G401 (cell line): ENCODE measurements at regions not wholly inside any gene's neighbourhood (a gene's known extent, or its start where the extent isn't known, plus 50 kb on each side); places are given as distances from the start of the nearest gene placed in this dataset.

Experiments used
- DNase-seq: peaks from one replicate; pipeline ENCODE4 v3.0.0-alpha.2; 2015; ENCODE audit warnings: low spot score
- in situ Hi-C: cut with HindIII; loops from 2 replicates; pipeline ENCODE4 v1.10.0; 2016; ENCODE audit warnings: low sequenced_read_pairs, mixed read lengths

DNA sequence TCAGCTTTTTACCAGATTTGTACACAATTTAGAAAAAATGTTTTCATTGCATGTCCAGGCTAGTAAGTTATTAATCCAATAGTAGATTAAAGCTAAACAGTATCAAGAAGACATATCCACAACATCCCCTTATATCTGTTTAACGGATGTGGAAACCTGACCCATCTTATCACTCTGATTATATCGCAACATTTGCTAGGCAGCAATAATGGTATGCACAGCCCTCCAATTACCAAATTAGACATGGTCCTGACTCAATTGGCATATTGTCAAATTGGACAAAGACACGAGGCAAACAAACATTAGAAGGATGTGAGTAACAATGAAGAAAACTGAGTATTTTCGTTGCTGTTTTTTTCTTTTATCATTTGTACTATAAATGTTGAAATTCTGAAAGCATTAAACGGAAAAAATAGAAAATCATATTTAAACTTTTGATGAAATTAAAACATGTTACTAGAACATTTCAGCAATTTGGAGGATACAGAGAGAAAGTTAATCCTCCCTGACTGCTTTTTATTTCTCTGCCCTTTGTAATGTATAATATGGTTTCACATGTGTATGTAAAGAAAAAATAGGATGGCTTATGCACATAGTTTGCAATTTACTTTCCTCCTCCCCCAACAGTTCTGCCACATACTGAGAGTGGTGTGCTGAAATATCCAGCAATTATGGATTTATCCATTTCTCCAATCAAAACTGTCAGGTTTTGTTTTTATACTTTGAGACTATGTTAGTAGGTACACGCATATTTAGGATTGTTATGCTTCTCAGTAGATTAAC is 633.7 kb downstream of the ZIC1 start:
- in situ Hi-C loops = no loop called here
- DNase-seq = no peak

DNA sequence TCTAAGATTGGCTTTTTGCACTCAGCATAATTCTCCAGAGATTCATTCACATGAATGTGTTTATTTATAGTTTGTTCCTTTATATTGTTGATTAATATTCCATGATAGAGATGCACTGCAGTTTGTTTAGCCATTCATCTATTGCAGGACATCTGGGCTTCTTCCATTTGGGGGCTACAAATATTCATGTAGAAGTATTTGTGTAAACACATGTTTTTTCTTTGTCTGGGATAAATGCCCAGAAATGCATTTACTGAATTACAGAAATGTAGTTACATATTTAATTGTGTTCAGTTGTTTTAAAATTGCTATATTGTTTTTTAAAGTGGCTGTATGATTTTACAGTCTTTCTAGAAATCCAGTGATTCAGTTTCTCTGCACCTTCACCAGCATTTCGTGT is 635.0 kb downstream of the ZIC1 start:
- DNase-seq = no peak
- in situ Hi-C loops = no loop called here

DNA sequence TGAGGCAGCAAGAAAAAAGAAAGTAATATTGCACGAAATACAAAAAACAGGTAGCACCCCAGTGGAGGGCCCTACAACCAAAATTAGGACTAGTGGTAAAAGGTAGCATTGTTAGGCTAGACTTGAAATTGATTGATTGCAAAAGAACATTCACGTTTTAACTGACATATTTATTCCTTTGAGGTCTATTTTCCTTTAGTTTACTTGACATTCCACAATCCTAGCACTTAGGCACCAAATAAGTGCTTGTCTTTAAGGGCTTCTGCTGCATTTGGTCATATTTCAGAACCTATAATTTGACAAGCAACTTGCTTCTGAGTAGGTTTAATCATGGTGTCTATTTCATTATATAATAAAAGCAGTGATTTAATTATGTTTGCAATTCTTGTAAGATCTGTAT is 642.7 kb upstream of the AGTR1 start:
- DNase-seq = no peak
- in situ Hi-C loops = no loop called here

DNA sequence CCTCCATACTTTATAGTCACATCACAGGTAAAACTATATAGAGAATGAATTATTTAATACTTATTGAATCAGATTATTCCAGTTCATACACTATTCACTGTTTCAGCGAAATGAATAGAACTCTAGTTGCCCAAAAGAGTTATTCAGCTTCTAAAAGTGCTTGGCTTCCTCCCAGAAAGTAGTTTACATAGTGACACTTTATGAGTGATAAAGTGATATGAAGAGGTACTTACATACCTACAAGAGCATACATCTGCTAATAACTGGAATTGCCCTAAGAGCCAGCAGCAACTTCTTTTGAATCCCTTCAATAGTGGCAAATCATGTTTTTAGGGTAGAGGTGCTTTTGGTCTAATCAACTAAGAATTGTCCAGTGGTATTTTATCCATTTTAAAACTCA is 635.1 kb upstream of the AGTR1 start:
- in situ Hi-C loops = no loop called here
- no peak for DNase-seq

DNA sequence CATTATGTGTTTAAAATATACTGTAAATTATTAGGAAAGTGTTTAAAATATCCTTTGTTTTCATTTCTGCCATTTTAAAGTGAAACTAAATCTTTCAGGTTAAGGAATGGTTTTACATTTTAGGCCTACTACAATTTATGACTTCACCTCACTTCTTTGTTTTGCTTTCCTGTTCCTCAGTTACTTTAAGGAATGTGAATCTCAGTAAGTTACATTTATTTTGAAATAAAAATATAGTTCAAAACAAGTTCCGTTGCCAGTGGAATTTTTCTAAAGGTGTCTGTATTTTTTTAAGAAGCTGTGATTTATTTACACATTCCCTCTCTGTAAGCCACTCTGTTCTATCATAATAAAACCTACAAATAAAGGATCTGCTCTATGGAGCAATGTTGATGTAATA is 630.9 kb upstream of the AGTR1 start:
- DNase-seq = peak; percentile 37
- in situ Hi-C loops = no loop called here

DNA sequence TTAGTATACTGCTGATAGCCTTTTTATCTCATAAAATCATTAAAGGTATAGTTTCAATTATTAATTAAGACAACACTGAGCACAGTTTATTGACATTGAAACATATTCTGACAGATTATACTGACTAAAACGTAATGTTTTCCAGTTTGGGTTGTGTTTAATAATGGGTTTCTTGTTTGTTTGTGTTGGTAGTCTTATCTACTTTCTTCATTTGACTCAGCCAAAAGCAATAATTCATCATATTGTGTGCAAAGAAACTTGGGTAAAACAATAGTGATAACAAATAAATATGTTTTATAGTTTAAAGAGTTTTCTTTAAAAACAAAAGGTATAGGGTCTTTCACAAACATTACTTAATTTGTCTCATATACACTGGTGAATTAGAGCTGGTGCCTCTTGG is 629.2 kb upstream of the AGTR1 start:
- in situ Hi-C loops = no loop called here
- DNase-seq = peak; percentile 44

DNA sequence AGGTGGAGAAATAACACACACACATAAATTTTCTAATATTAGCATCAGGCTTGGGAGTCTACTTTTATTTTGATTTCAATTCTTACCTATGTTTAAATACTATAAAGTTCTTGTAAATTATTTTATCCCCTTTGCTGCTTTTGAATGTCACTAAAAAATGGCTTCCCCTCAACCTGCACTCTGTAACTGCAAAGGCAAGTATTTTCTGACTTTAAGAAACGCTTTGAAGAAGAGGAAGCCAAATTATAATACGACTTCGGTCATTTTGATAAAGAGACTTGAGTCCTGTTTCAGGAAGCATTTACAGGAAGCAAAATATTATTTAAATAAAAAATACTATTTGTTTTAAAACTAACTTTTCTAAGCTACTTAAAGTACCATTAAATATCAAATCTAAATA is 627.7 kb upstream of the AGTR1 start:
- peak; percentile 58 for DNase-seq
- in situ Hi-C loops = no loop called here

DNA sequence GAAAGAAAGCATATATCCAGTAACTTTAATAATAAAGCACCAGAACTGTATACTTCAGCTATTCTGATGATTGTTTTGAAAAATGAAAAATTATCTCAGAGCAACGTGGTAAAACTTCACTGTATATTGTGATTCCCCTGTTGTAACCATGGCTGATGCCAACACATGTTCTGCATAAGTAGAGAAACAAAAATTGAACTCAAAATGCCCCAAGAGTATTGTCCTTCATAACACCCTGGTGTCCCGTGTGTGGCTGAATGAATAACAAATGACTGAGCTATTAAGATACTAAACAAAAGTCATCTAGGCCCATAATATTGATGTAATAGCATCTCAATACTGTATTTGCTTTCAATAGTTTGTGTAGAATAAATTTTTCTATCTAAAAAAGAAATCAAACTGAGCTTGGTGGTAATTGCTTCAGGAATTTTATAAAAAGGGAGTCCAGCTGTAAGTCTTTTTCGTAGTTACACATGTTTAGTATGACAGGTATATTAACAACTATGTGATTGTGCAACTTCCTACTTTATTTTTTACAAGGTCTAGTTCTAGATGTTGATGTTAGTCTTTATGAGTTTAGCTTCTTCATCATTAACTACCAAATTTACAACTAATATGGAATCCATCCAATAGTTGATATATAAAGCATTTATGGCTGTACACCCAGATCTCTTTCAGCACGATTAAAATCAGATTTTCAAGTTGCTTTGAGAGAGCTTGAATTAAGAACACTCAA is 623.8 kb upstream of the AGTR1 start:
- in situ Hi-C loops = no loop called here

DNA sequence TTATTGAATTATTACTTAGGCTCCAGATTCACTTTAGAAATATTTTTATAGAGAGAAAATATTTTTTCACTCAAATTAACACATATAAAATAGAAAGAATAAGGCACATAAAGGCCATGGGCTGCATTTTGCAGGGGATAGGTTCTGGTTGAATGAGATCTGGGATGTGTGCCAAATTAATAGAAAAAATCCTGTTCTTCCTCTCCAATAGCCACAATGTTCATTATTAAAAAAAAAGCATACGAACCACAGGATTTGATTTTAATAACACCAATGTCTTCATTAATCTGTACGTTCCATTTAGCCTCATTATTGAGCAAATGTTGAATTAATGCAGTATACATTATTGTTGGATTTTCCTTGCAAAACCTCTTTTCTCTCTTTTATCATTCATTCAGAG is 622.8 kb upstream of the AGTR1 start:
- in situ Hi-C loops = no loop called here
- peak; percentile 79 for DNase-seq

More for the DNA sequence above, 623.8 kb upstream of the AGTR1 start:
- DNase-seq = peak; percentile 67

DNA sequence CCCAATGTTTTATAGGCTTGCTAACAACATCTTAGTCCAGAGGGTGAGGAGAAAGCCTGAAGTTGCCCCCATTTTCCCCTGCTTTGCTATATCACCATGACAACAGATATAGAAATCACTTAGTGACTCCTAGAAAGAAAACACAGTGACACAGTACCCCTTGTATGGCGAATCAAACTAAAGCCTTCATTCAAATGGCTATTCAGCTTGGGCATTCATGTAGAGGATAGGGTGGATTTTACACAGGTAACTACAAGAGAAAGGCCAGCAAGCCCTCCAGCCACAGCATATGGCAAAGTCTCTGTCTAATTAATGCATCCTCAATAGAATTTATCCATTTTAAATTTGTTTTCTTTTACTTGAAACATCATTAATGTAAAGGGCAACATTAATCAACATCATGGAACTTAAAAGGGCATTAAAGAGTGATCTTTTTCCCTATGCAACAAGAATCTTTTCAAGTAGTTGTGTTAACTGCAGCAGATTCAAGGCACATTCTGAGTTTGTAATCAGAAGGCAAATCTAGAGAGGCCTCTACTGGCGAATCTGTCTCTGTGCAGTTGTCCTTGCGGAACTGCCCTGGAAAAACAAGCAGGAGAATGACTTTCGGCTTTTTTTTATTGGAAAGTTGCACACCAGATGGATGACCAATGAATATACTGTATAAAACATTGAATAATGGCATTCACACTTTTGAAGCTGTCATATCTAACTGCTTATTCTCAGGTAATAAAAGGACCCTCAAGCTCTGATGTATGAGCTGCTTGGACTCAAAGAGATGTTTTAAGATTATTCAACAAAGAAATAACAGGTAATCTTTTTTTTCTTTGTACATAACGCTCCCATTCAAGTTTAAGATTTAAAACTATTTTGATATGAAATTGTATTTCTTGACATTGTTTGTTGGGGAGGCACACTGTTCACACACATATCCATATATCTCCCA is 621.7 kb upstream of the AGTR1 start:
- peak; percentile 95 for DNase-seq
- in situ Hi-C loops = no loop called here

DNA sequence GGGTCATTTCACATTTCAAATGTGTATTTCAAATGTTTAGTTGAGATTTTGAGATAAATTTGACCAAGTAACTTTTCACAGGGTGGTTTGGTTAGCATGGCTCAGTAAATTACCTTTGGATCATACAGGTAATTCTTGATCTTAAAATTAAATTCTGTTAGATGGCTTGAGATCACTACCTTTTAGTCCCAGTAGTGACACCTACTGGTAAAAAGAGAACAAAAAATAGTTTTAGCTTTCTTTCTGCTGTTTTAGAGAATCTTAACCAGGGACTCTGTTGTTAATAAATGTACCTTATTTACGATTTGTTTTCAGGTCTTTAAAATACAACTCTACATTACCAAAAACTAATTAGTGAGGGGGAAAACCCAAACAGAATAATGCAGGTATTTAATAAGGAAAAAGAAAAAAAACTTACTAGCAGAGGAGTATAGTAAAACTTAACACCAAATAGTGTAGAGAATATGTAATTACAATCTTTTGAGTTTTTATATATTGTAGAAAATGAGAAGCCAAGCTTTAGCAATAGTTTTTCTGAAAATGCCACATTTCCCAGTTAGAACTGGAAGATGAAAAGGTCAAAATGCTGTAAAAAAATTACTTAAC is 620.3 kb upstream of the AGTR1 start:
- peak; percentile 83 for DNase-seq
- in situ Hi-C loops = no loop called here

DNA sequence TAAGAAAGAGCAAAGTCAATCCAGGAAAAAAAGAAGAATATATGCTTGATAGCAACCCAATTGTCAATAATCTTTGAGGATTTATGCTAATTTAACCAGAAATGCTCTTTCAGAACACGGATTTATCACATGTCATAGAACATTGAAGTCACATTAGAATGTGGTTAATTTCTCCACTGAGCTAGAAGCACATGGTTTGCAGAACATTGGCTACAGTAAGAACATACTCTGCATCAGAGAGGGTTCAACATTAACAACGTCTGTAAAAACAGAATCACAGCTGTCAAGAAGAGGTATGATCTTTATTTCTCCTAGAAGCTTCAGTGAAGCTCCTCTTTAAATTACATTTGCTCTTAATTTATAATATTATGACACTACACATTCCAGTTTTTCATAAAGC is 619.7 kb upstream of the AGTR1 start:
- in situ Hi-C loops = no loop called here
- DNase-seq = peak; percentile 55

DNA sequence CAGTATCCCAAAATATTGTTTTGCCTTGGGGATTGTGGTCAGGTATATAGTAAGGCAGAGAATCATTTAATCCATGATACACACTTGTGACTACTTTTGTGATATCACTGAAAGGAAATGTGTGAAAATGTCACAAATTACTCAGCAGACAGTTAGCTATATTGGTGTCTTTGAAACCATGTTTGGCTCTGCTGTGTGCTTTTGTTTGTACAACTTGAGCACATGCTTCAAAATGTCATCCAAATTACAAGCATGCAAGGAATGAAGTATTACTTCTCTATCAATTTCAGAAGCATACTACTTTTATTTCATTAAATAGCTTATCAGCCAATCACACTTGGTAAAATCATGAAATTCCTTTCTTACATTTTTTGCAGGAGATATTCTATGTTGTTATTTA is 619.0 kb upstream of the AGTR1 start:
- peak; percentile 54 for DNase-seq
- in situ Hi-C loops = no loop called here

DNA sequence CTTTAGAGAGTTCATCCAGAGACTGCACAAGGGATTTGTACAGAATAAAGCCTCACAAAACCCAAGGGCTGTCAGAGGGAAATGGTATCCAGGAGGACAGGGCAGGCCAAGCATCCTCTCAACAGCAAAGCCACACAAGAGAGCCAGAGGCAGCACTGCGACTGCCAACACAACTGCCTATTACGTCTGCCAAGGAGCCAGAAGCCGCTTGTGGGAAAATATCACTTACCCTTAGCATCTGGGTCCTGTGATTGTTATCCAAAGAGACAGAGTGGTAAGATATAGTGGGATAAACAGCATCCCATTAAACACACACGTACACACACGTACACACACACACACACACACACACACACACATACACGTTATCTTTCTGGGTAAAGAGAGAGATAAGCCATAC is 618.3 kb upstream of the AGTR1 start:
- in situ Hi-C loops = no loop called here
- peak; percentile 89 for DNase-seq

DNA sequence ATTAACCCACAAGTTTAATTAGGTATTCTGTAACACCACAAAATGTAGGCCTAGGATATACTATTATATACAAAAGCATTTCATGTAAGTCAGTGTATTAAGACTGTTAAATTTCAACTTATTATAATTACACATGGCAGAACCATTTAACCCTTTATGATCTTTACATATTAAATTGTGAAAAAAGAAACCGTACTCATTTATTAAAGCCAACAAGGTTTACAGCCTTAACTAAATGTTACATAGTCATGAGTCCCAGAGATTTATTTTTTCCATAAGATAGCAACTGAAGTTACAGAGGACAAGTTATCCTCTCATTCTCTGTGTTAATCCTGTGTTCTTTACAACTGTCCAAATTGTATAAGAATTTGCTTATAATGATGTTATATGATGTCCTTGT is 615.8 kb upstream of the AGTR1 start:
- peak; percentile 59 for DNase-seq
- in situ Hi-C loops = no loop called here

DNA sequence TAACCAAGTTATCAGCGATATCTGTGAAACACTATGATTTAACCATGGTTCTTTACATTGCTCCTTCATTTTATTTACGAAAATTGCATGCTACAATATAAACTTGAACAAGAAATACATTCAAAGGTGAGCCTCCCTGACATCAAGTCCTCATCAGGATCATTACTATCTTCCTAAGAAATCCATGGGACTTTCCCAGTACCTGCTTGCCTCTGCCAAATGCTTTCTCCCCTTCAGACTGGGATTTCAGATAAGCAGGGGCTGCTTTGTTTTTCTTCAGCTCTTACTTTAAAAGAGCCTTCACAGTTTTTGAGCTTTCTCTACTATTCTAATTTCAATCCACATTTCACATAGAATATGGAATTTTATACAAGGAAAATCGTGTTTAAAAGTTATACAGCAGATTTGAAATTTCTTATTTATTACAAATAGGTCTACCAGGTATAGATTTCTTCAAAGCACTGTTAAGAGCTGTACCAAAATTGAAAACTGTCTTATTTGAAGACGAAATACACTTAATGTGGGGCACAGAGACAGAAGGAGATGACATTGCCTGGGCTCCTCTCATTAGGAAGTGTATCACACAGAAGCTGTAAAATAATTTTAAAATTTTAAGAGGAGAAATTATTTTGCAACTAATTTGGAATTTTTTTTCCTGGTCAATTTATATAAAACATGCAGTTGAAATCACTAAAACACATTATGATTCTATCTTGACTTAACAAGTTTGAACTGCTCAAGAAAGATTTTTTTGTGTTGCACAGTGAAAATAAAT is 615.0 kb upstream of the AGTR1 start:
- DNase-seq = peak; percentile 76
- in situ Hi-C loops = no loop called here

DNA sequence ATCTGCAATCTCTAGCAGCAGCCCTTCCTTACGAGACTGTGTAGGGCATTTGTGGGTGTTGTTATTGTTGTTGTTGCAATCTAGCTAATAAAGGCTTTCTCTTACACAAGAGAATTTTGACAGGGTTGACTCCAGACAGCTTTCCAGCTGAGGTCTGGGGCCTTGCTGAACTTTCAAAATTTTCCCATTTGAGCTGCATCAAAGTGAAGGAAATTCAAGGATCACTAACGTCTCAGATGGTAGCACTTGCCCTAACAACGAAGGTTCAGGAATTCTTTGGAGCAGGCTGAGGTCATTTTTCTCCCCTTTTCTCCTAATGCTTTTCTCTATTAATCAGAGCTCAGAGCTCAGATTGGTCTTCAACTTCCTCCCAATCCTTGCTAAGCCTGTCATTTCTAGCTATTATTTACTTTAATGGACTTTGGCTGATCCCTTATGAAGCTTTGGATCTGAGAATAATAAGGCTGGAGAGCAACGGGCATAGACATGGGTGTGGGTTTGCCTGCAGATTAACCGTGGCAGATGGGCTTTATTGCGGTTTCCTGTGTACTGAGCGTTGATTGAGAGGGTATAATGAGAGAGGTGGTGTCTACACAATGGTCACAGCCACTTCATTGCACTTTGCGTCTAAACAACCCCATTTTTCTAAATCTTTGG is 614.0 kb upstream of the AGTR1 start:
- in situ Hi-C loops = no loop called here
- DNase-seq = peak; percentile 72

DNA sequence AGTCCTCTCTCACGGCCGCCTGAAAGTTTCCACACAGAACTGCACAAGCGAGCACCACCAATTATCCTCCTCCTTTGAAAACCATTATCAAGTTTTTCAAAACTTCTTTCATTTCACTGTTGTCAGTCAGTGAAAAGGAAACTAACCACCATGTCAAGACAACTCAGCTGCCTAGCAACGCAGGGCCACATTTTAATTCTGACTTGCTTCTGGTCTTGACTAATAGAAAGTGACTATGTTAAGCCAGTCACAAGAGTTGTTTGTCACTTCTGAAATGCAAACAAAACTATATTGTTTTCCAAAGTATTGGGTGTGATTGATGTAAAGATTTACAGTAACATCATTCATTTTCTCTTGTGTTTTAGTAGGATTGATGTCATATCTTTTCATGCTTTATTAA is 612.8 kb upstream of the AGTR1 start:
- in situ Hi-C loops = no loop called here
- peak; percentile 68 for DNase-seq
